ENCODE measurements at regions not wholly inside any gene's neighbourhood (a gene's known extent, or its start where the extent isn't known, plus 50 kb on each side); places are given as distances from the start of the nearest gene placed in this dataset.

DNA sequence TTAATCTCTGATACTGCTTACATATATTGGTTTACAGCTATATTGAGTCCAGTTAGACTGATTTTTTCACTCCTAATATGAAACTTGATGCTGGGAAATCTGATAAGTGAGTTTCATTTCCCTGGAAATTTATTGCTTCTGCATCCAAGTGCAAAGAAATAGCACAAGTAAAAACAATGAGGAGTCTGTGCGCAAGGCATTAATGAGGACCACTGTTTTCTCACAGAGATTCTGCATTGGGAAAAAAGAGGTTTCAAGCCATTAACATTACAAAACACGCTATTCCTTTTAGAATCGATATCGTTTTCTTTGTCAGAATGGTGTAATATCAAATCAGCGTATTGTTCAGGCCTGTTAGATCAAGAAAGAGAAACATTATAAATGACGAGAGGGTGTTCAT is 723.3 kb upstream of the ARRDC4 start:
- H2AFZ ChIP-seq (ENCODE audit: low read length), result no peak overlapping the region
- H2AK5ac ChIP-seq (ENCODE audit: low read depth, low read length), result no peak overlapping the region
- H3K4me3 ChIP-seq (ENCODE audit: low read length in 2 of 2), result no peak overlapping the region
- H2BK15ac ChIP-seq (ENCODE audit: low read length), result no peak overlapping the region
- H3K4me2 ChIP-seq (ENCODE audit: insufficient read depth, low read length, poor library complexity, severe bottlenecking), result no peak overlapping the region
- H4K8ac ChIP-seq (ENCODE audit: low read depth, low read length), result no peak overlapping the region
- no peak overlapping the region for H4K91ac ChIP-seq (ENCODE audit: low read depth, low read length, poor library complexity)
- DNase-seq (ENCODE audit: low spot score), result no peak
- no peak overlapping the region for H2BK12ac ChIP-seq (ENCODE audit: low read length)
- H3K36me3 ChIP-seq (replicated peaks in 1 of 2; ENCODE audit: control insufficient read depth in 2 of 2, insufficient read depth in 2 of 2, low read length in 2 of 2), result no peaks in the 10 kb centered on the region
- no peak overlapping the region for H3K14ac ChIP-seq (ENCODE audit: low read length)
- no peak overlapping the region for H3K9ac ChIP-seq (ENCODE audit: low read depth, low read length, poor library complexity)
- H3K23ac ChIP-seq (ENCODE audit: low read depth, low read length, poor library complexity), result no peak overlapping the region
- no peak overlapping the region for H3K27ac ChIP-seq (replicated peaks; ENCODE audit: low read length)
- no CpG with 5 or more reads among the region's 6 CpGs for WGBS, 2 donors (ENCODE audit: extremely low coverage in 2 of 2, insufficient read length in 2 of 2, insufficient replicate concordance in 1 of 2)
- H3K4ac ChIP-seq (ENCODE audit: low read length), result no peak overlapping the region
- H3K18ac ChIP-seq (ENCODE audit: low read length), result no peak overlapping the region
- H2BK120ac ChIP-seq (ENCODE audit: low read depth, low read length), result no peak overlapping the region
- H3K27me3 ChIP-seq (ENCODE audit: control insufficient read depth in 3 of 3, insufficient read depth in 3 of 3, low read depth in 1 of 3, low read length in 3 of 3), result no peaks in the 10 kb centered on the region
- no peaks in the 10 kb centered on the region for H3K4me1 ChIP-seq (ENCODE audit: control insufficient read depth in 2 of 2, insufficient read depth in 1 of 2, low read depth in 1 of 2, low read length in 2 of 2)
- no peak overlapping the region for H2BK5ac ChIP-seq (ENCODE audit: low read length)
- H3K9me3 ChIP-seq (replicated peaks in 1 of 2; ENCODE audit: control insufficient read depth in 2 of 2, insufficient read depth in 1 of 2, low read depth in 1 of 2, low read length in 2 of 2), result no peaks in the 10 kb centered on the region
- no peaks in the 10 kb centered on the region for H3K79me1 ChIP-seq (ENCODE audit: low read depth, low read length)

DNA sequence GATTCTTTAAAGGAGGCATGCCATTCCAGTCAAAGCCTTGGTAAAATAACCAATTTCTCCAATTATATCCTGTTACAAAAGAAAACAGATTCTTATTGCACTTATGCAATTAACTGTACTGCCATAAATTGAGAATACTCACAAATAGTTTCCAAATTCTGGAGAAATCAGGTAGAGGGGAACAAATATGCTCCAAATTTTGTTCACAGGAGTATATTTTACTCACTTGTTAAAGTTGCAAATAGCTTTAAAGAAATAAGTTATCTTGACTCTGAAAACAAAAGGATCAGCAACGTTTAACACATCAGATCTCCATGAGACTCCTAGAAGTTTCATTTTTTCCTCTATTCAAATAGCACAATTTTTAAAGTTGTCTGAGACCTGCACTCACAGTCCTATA is 712.1 kb upstream of the ARRDC4 start:
- H3K4ac ChIP-seq (ENCODE audit: low read length), result no peak overlapping the region
- H2BK12ac ChIP-seq (ENCODE audit: low read length), result no peak overlapping the region
- H3K79me1 ChIP-seq (ENCODE audit: low read depth, low read length), result no peaks in the 10 kb centered on the region
- no peaks in the 10 kb centered on the region for H3K36me3 ChIP-seq (replicated peaks in 1 of 2; ENCODE audit: control insufficient read depth in 2 of 2, insufficient read depth in 2 of 2, low read length in 2 of 2)
- no peak overlapping the region for H2BK120ac ChIP-seq (ENCODE audit: low read depth, low read length)
- no peak overlapping the region for H4K91ac ChIP-seq (ENCODE audit: low read depth, low read length, poor library complexity)
- no peak overlapping the region for H2BK5ac ChIP-seq (ENCODE audit: low read length)
- no peak overlapping the region for H3K4me3 ChIP-seq (ENCODE audit: low read length in 2 of 2)
- H3K23ac ChIP-seq (ENCODE audit: low read depth, low read length, poor library complexity), result no peak overlapping the region
- no peak overlapping the region for H2AFZ ChIP-seq (ENCODE audit: low read length)
- H3K18ac ChIP-seq (ENCODE audit: low read length), result no peak overlapping the region
- no peak for DNase-seq (ENCODE audit: low spot score)
- no peak overlapping the region for H3K9ac ChIP-seq (ENCODE audit: low read depth, low read length, poor library complexity)
- H2BK15ac ChIP-seq (ENCODE audit: low read length), result no peak overlapping the region
- H3K27me3 ChIP-seq (ENCODE audit: control insufficient read depth in 3 of 3, insufficient read depth in 3 of 3, low read depth in 1 of 3, low read length in 3 of 3), result no peaks in the 10 kb centered on the region
- no peak overlapping the region for H2AK5ac ChIP-seq (ENCODE audit: low read depth, low read length)
- peaks cover 0 to 1% of the 10 kb centered on the region in 2 donors for H3K9me3 ChIP-seq (replicated peaks in 1 of 2; ENCODE audit: control insufficient read depth in 2 of 2, insufficient read depth in 1 of 2, low read depth in 1 of 2, low read length in 2 of 2)
- no peaks in the 10 kb centered on the region for H3K4me1 ChIP-seq (ENCODE audit: control insufficient read depth in 2 of 2, insufficient read depth in 1 of 2, low read depth in 1 of 2, low read length in 2 of 2)
- no peak overlapping the region for H3K4me2 ChIP-seq (ENCODE audit: insufficient read depth, low read length, poor library complexity, severe bottlenecking)
- no peak overlapping the region for H4K8ac ChIP-seq (ENCODE audit: low read depth, low read length)
- H3K14ac ChIP-seq (ENCODE audit: low read length), result no peak overlapping the region
- no peak overlapping the region for H3K27ac ChIP-seq (replicated peaks; ENCODE audit: low read length)
- no CpG with 5 or more reads among the region's 1 CpG for WGBS, 2 donors (ENCODE audit: extremely low coverage in 2 of 2, insufficient read length in 2 of 2, insufficient replicate concordance in 1 of 2)

GRCh38 chr15:97259943-97260342 is 700.6 kb upstream of the ARRDC4 start:
- Histone ChIP-seq H2BK120ac (ENCODE audit: low read depth, low read length) (no peak overlapping the region), H3K18ac (ENCODE audit: low read length) (no peak overlapping the region), H3K14ac (ENCODE audit: low read length) (no peak overlapping the region), H2BK12ac (ENCODE audit: low read length) (no peak overlapping the region), H3K36me3 (replicated peaks in 1 of 2; ENCODE audit: control insufficient read depth in 2 of 2, insufficient read depth in 2 of 2, low read length in 2 of 2) (no peaks in the 10 kb centered on the region), H3K4me3 (ENCODE audit: low read length in 2 of 2) (no peak overlapping the region), H3K23ac (ENCODE audit: low read depth, low read length, poor library complexity) (no peak overlapping the region), H2AK5ac (ENCODE audit: low read depth, low read length) (no peak overlapping the region), H3K27me3 (ENCODE audit: control insufficient read depth in 3 of 3, insufficient read depth in 3 of 3, low read depth in 1 of 3, low read length in 3 of 3) (peaks cover 0 to 5% (median 0%) of the 10 kb centered on the region in 3 experiments), H3K4me1 (ENCODE audit: control insufficient read depth in 2 of 2, insufficient read depth in 1 of 2, low read depth in 1 of 2, low read length in 2 of 2) (no peaks in the 10 kb centered on the region), H3K9me3 (replicated peaks in 1 of 2; ENCODE audit: control insufficient read depth in 2 of 2, insufficient read depth in 1 of 2, low read depth in 1 of 2, low read length in 2 of 2) (no peaks in the 10 kb centered on the region), H3K4me2 (ENCODE audit: insufficient read depth, low read length, poor library complexity, severe bottlenecking) (no peak overlapping the region), H4K91ac (ENCODE audit: low read depth, low read length, poor library complexity) (no peak overlapping the region), H2BK5ac (ENCODE audit: low read length) (no peak overlapping the region), H4K8ac (ENCODE audit: low read depth, low read length) (no peak overlapping the region), H3K9ac (ENCODE audit: low read depth, low read length, poor library complexity) (no peak overlapping the region), H2AFZ (ENCODE audit: low read length) (no peak overlapping the region), H2BK15ac (ENCODE audit: low read length) (no peak overlapping the region), H3K79me1 (ENCODE audit: low read depth, low read length) (no peaks in the 10 kb centered on the region), H3K27ac (replicated peaks; ENCODE audit: low read length) (no peak overlapping the region), H3K4ac (ENCODE audit: low read length) (no peak overlapping the region)
- WGBS, 2 donors (ENCODE audit: extremely low coverage in 2 of 2, insufficient read length in 2 of 2, insufficient replicate concordance in 1 of 2), result no CpG with 5 or more reads among the region's 3 CpGs
- no peak for DNase-seq (ENCODE audit: low spot score)

DNA sequence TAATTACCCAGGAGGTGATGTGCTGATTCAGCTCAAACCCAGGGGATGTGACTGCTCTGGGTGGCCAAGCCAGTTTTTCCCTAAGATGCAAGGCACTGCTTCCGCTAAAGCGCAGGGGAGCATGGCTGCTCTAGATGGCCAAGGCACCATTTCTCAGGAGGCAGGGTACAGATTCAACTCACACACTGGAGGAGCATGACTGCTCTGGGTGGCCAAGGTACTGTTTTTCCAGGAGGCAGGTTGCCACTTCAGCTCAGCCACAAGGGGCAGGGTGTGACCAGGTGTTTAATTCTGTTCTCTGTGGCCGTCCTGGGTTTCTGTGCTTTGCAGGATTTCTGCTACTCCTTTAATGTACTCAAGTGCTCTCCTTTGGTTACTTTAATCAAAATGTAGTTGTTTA is 659.3 kb upstream of the ARRDC4 start:
- no peak overlapping the region for H4K91ac ChIP-seq (ENCODE audit: low read depth, low read length, poor library complexity)
- WGBS, 2 donors (ENCODE audit: extremely low coverage in 2 of 2, insufficient read length in 2 of 2, insufficient replicate concordance in 1 of 2), result no CpG with 5 or more reads among the region's 3 CpGs

More for the DNA sequence above, 659.3 kb upstream of the ARRDC4 start:
- Histone ChIP-seq H3K36me3 (replicated peaks in 1 of 2; ENCODE audit: control insufficient read depth in 2 of 2, insufficient read depth in 2 of 2, low read length in 2 of 2) (no peaks in the 10 kb centered on the region), H2AFZ (ENCODE audit: low read length) (no peak overlapping the region), H3K27me3 (ENCODE audit: control insufficient read depth in 3 of 3, insufficient read depth in 3 of 3, low read depth in 1 of 3, low read length in 3 of 3) (no peaks in the 10 kb centered on the region), H3K9ac (ENCODE audit: low read depth, low read length, poor library complexity) (no peak overlapping the region), H3K27ac (replicated peaks; ENCODE audit: low read length) (no peak overlapping the region), H4K8ac (ENCODE audit: low read depth, low read length) (no peak overlapping the region), H3K4me3 (ENCODE audit: low read length in 2 of 2) (peak overlapping the region in 1 of 2 donors; percentile 30), H2BK15ac (ENCODE audit: low read length) (no peak overlapping the region), H3K4me2 (ENCODE audit: insufficient read depth, low read length, poor library complexity, severe bottlenecking) (no peak overlapping the region), H2BK12ac (ENCODE audit: low read length) (no peak overlapping the region), H3K23ac (ENCODE audit: low read depth, low read length, poor library complexity) (no peak overlapping the region), H2AK5ac (ENCODE audit: low read depth, low read length) (no peak overlapping the region), H3K4me1 (ENCODE audit: control insufficient read depth in 2 of 2, insufficient read depth in 1 of 2, low read depth in 1 of 2, low read length in 2 of 2) (no peaks in the 10 kb centered on the region), H3K79me1 (ENCODE audit: low read depth, low read length) (no peaks in the 10 kb centered on the region), H2BK5ac (ENCODE audit: low read length) (no peak overlapping the region), H3K9me3 (replicated peaks in 1 of 2; ENCODE audit: control insufficient read depth in 2 of 2, insufficient read depth in 1 of 2, low read depth in 1 of 2, low read length in 2 of 2) (peaks cover 0 to 1% of the 10 kb centered on the region in 2 donors), H2BK120ac (ENCODE audit: low read depth, low read length) (no peak overlapping the region), H3K18ac (ENCODE audit: low read length) (no peak overlapping the region), H3K14ac (ENCODE audit: low read length) (no peak overlapping the region), H3K4ac (ENCODE audit: low read length) (no peak overlapping the region)
- DNase-seq (ENCODE audit: low spot score), result no peak
